ENCODE measurements at regions not wholly inside any gene's neighbourhood (a gene's known extent, or its start where the extent isn't known, plus 50 kb on each side); places are given as distances from the start of the nearest gene placed in this dataset.

DNA sequence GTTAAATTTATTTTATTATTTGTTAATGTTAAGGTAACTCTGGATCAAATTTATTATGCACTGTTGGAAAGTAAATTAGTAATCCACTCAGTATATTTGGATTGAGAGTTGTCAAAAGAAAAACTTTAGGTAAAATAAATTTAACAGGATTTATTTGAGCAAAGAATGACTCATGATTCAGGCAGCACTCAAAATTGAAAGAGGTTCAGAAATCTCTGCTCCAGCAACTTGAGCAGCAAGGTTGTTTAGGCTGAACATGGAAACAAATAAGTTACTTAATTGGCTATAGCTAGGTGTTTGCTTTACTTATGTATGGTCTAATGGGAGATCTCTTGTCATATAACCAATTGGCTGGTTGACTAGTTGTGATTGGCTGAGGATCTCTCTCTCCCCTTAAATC lies 296.2 kb upstream of the EDIL3 start:
- Histone ChIP-seq H3K4me3 (ENCODE audit: low read length in 3 of 3) (no peak overlapping the region), H3K9me3 (ENCODE audit: control insufficient read depth in 2 of 3, insufficient read depth in 1 of 3, low read length in 3 of 3) (no peaks in the 10 kb centered on the region), H3K4me1 (ENCODE audit: control insufficient read depth in 2 of 3, insufficient read depth in 2 of 3, low read depth in 1 of 3, low read length in 3 of 3) (no peaks in the 10 kb centered on the region), H3K27me3 (ENCODE audit: control insufficient read depth, insufficient read depth, low read length) (no peaks in the 10 kb centered on the region), H3K9ac (ENCODE audit: low read length in 3 of 3) (no peak overlapping the region), H3K36me3 (ENCODE audit: control insufficient read depth in 2 of 3, insufficient read depth in 3 of 3, low read length in 3 of 3) (no peaks in the 10 kb centered on the region), H3K27ac (ENCODE audit: low read depth in 2 of 2, low read length in 2 of 2) (no peak overlapping the region)
- DNase-seq (no peak), FAIRE-seq (no peak)
- TF ChIP-seq, protein P1, sequence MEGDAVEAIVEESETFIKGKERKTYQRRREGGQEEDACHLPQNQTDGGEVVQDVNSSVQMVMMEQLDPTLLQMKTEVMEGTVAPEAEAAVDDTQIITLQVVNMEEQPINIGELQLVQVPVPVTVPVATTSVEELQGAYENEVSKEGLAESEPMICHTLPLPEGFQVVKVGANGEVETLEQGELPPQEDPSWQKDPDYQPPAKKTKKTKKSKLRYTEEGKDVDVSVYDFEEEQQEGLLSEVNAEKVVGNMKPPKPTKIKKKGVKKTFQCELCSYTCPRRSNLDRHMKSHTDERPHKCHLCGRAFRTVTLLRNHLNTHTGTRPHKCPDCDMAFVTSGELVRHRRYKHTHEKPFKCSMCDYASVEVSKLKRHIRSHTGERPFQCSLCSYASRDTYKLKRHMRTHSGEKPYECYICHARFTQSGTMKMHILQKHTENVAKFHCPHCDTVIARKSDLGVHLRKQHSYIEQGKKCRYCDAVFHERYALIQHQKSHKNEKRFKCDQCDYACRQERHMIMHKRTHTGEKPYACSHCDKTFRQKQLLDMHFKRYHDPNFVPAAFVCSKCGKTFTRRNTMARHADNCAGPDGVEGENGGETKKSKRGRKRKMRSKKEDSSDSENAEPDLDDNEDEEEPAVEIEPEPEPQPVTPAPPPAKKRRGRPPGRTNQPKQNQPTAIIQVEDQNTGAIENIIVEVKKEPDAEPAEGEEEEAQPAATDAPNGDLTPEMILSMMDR (IDR thresholded peaks at IDR 0.05; ENCODE audit: borderline replicate concordance, extremely low read depth, insufficient read depth), result no peak
- intact Hi-C loops (cut with DNase I), result no loop called here

DNA sequence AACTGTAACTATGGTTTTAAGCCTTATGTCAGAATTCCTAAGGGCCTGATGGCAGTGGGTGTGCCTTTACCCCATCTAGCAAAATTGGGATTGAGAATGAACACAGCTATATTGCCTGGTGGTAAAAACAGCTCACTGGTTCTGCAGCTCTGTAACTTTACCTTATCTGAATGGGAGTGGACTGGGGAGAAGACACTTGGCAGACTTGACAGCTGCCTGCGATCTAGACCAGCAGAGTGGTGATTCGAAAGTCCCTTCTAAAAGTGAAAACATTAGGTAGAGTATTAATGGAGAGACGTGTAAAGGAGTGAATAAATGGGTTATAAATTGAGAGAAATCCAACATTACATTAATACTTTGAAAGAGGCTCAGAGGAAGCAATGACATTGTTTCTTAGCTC lies 289.1 kb upstream of the EDIL3 start:
- Histone ChIP-seq H3K9me3 (ENCODE audit: control insufficient read depth in 2 of 3, insufficient read depth in 1 of 3, low read length in 3 of 3) (no peaks in the 10 kb centered on the region), H3K27ac (ENCODE audit: low read depth in 2 of 2, low read length in 2 of 2) (no peak overlapping the region), H3K27me3 (ENCODE audit: control insufficient read depth, insufficient read depth, low read length) (no peaks in the 10 kb centered on the region), H3K9ac (ENCODE audit: low read length in 3 of 3) (no peak overlapping the region), H3K36me3 (ENCODE audit: control insufficient read depth in 2 of 3, insufficient read depth in 3 of 3, low read length in 3 of 3) (no peaks in the 10 kb centered on the region), H3K4me3 (ENCODE audit: low read length in 3 of 3) (no peak overlapping the region), H3K4me1 (ENCODE audit: control insufficient read depth in 2 of 3, insufficient read depth in 2 of 3, low read depth in 1 of 3, low read length in 3 of 3) (no peaks in the 10 kb centered on the region)
- DNase-seq, result no peak
- no peak for FAIRE-seq
- intact Hi-C loops (cut with DNase I), result no loop called here
- TF ChIP-seq, protein P1 (IDR thresholded peaks at IDR 0.05; ENCODE audit: borderline replicate concordance, extremely low read depth, insufficient read depth), result no peak

DNA sequence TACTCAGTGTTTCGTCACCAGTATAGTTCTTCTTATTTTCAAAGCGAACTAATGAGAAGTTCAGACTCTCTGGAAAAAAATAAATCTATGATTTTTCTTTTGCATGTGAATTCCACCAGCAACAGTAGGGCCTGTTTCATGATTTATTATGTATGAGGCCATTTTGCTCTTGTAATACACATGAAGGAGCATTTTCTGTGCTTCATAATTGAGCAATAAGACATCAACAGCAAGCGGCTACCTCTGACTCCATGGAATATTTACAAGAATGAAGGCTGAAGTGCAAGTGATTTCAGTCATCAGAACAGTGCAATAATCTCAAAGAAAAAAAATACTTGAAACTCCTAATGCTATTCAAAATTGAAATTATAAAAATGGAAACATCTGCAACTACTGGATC lies 282.9 kb upstream of the EDIL3 start:
- no peak for FAIRE-seq
- no peak for DNase-seq

DNA sequence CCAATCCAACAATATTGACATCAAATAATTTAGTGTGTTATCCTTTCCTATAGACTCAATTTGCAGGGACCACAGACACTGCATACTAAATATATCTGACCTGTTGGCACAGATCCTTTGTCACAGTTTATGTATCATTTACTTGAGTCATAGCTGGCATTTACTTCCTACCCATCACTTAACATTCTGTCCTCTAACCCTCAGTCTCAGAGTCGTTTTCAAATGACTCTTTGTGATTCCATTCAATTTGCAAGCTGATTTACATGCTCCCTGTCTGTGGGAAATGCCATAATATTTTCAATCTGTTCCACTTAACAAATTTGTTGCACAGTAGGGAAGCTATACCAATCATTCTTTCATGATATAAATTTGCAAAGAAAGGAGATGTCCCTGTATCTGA lies 265.7 kb upstream of the EDIL3 start:
- TF ChIP-seq, protein P1 (IDR thresholded peaks at IDR 0.05; ENCODE audit: borderline replicate concordance, extremely low read depth, insufficient read depth), result no peak

More for the DNA sequence above, 282.9 kb upstream of the EDIL3 start:
- no peak overlapping the region for H3K27ac ChIP-seq (ENCODE audit: low read depth in 2 of 2, low read length in 2 of 2)
- H3K4me1 ChIP-seq (ENCODE audit: control insufficient read depth in 2 of 3, insufficient read depth in 2 of 3, low read depth in 1 of 3, low read length in 3 of 3), result no peaks in the 10 kb centered on the region
- no peak overlapping the region for H3K9ac ChIP-seq (ENCODE audit: low read length in 3 of 3)
- TF ChIP-seq, protein P1 (IDR thresholded peaks at IDR 0.05; ENCODE audit: borderline replicate concordance, extremely low read depth, insufficient read depth), result no peak
- H3K4me3 ChIP-seq (ENCODE audit: low read length in 3 of 3), result no peak overlapping the region
- H3K36me3 ChIP-seq (ENCODE audit: control insufficient read depth in 2 of 3, insufficient read depth in 3 of 3, low read length in 3 of 3), result no peaks in the 10 kb centered on the region
- no peaks in the 10 kb centered on the region for H3K9me3 ChIP-seq (ENCODE audit: control insufficient read depth in 2 of 3, insufficient read depth in 1 of 3, low read length in 3 of 3)
- no peaks in the 10 kb centered on the region for H3K27me3 ChIP-seq (ENCODE audit: control insufficient read depth, insufficient read depth, low read length)
- intact Hi-C loops (cut with DNase I), result no loop called here

More for the DNA sequence above, 265.7 kb upstream of the EDIL3 start:
- Histone ChIP-seq H3K9me3 (ENCODE audit: control insufficient read depth in 2 of 3, insufficient read depth in 1 of 3, low read length in 3 of 3) (no peaks in the 10 kb centered on the region), H3K4me1 (ENCODE audit: control insufficient read depth in 2 of 3, insufficient read depth in 2 of 3, low read depth in 1 of 3, low read length in 3 of 3) (no peaks in the 10 kb centered on the region), H3K27me3 (ENCODE audit: control insufficient read depth, insufficient read depth, low read length) (no peaks in the 10 kb centered on the region), H3K9ac (ENCODE audit: low read length in 3 of 3) (no peak overlapping the region), H3K4me3 (ENCODE audit: low read length in 3 of 3) (no peak overlapping the region), H3K36me3 (ENCODE audit: control insufficient read depth in 2 of 3, insufficient read depth in 3 of 3, low read length in 3 of 3) (no peaks in the 10 kb centered on the region), H3K27ac (ENCODE audit: low read depth in 2 of 2, low read length in 2 of 2) (no peak overlapping the region)
- intact Hi-C loops (cut with DNase I), result no loop called here
- no peak for FAIRE-seq
- DNase-seq, result no peak

All from kidney (tissue), 13 donors.